NK-92 treated with Interleukin-12 subunit alpha and Interleukin-12 subunit beta, amount 100 ng/mL, for 24 hours (cell line): ENCODE measurements at regions not wholly inside any gene's neighbourhood (a gene's known extent, or its start where the extent isn't known, plus 50 kb on each side); places are given as distances from the start of the nearest gene placed in this dataset.
"Not testable (repeated sequence)": the region's sequence is repeated elsewhere in the genome, so short reads cannot be mapped to it uniquely, and the experiment has no call there.

Experiments used
- DNase-seq: peaks from one replicate; lab custom pipeline; 2025; lab: John Stamatoyannopoulos, UW

DNA sequence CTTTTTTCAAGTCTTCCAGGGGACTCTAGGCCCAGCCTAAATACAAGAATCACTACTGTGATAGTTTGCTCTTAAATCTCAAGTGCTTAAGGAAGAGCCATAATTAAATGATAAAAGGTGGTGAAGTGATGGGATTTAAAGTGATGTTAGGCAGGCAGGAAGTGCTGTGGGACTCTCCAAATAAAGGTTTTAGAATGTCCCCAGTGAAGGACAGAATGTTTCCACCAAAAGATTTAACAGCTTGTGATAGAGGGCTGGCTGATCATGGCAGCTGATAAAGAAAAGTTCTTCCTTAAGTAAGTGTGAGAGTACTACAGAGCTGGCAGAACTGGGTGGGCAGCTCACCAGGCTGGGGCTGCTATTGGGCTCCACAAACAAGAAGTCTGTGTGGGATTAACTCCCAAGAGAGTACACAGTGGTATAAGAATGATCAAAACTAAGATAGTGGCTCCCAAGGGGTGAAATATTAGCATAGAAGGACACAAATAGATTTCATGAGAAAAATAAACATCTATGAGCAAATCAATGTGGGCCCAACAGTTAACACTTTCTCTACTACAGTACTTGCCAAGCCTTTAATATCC lies 637.2 kb upstream of the CPEB2 start:
- no peak for DNase-seq

DNA sequence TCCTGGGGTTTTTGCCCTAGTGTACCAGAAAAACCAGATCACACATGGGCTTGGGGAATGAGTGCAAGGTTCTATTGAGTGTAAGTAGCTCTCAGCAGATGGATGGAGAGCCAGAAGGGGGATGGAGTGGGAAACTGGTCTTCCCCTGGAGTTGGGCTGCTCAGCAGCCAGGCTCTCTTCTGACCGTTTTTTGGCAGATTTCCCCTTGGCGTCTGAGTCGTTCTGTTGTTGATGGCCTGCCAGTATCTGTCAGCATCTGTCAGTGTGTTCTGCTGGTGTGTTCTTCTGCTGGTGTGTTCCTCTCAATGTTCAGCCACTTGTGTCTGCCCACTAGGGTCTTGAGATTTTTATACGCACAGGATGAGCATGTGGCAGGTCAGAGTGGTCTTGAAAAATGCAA lies 633.9 kb upstream of the CPEB2 start:
- DNase-seq, result no peak

DNA sequence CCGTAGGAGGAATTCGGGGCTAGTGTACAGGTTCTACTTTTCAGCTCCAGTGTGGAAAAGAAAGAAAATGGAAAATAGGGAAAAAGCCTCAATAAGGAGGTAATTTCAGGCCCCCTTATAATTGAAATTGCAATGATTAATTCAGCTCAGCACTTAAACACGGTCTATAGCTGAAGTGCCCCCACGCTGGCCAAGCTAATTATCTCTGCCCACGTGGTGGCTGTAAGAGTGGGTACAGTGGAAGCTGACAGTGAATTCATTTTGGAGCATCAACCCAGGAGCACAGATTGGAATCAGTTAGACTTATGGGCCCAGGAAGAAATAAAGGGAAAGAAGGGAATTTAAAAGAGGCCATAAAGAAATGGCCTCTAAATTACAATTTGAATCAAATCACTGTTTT lies 631.1 kb upstream of the CPEB2 start:
- no peak for DNase-seq

DNA sequence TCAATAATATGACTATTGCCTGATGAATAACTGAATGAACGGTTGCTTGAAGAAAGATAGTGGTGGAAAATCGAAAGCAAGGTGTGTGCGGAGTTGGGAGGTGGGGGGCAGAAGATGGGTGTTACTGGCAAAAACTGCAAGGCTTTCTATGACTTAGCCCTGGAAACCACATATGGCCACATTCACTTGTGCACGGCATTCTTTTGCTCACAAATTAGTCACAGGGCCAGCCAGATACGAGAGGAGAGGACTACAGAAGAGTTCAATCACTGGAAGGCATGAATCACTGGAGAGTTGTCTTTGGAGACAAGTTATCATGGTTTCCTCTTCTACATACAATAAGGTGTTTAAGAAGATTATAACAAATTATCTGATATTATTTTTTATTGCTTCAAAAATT lies 626.5 kb upstream of the CPEB2 start:
- DNase-seq, result no peak

DNA sequence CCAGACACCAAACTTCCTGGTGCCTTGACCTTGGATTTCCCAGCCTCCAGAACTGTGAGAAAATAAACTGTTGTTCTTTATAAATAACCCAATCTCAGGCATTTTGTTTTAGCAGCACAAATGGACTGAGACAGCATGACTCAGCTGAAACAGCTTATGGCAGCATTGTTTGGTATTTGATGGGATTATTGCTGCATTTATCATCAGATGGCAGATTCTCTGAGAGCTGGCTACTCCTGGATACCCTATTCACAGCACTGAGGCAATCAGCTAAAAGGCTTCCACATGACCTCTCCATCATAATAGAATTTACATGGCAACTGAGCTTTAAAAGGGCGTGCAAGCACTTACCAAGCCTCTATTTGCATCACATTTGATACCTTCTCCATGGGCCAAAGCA lies 623.1 kb upstream of the CPEB2 start:
- no peak for DNase-seq

DNA sequence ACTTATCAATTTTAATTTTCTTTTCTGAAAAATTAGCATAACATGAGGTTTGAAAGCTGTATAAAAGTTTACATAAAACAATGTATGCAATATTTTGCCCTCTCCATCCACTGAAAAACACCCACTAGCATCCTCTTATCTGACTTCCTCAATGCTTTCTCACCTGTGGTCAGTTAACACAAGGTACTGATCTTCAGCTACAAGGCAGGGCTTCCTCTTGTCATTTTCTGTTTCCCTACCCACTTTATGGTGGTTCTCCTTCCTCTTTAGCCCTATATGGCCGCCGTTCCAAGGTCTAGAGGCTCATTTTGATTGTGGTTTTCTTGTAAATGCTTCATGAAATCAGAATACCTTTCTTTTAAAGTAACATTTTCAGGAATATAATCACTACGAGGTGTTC lies 618.6 kb upstream of the CPEB2 start:
- DNase-seq, result no peak

DNA sequence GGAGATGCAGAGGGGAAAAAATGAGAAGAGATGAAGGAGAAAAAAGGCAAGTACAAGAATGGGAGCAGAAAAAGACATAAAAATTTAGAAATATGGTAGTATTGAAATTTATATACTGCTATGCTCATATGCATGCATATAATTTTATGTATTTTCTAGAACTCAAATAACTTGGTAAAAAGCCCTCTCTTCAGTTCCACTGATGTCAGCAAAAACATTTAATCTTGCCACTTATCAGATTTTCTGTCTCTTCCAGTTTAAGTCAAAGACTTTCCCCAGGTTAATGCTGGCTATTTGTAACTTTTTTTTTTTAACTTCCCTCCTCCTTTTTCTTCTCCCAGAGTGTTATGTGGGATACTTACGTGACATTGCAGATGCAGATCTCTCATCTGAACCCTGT lies 617.5 kb upstream of the CPEB2 start:
- DNase-seq, result no peak

DNA sequence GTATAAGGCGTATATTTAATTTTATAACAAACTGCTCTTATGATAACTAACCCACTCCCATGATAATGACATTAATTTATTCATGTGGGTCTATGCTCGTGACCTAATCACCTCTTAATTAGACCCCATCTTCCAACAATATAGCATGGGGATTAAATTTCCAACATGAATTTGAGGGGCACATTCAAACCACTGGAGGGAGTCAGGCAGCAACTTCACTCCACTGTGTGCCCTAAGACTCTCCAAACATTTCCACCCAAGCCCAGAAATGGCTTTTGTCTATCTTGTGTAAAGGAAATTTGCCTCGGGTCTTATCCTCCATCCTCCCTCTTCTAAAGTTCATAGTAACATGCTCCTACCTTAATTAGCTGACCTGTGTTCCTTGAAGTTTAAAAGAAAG lies 616.1 kb upstream of the CPEB2 start:
- no peak for DNase-seq

DNA sequence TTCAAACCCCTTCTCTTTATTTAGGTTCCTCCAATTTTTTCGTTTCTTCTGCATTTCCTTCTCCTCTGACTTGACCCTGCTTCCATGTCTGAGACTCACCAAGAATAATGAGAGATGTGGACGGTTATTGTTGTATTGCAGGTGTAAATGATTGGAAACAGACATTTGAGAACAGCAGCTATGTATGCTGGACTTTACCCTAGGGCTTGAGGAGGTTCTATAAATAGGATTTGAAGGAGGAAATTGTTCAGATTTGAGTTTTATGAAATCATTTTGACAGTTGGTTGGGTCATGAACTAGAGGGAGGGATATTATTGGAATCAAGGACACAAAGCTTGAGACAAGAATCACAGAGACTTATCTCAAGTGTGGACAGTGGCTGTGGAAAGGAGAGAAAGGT lies 614.6 kb upstream of the CPEB2 start:
- DNase-seq, result no peak

DNA sequence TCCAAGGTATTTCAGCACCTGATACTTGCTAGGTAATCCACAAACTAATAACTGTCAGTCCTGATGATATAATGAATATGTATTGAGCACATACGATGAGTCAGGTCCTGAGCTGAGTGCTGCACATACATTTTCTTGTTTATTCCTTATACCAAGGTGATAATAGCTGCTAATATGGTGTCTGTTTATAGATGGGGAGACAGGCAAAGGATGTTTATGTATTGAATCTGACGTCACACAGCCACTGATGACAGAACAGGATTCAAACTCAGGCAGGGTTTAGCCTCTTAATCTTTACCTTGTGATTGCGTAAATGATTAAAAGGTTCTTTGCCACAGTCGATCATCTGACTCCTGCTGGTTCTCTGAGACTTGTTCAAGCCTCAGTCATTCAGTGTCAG lies 609.9 kb upstream of the CPEB2 start:
- DNase-seq, result no peak

DNA sequence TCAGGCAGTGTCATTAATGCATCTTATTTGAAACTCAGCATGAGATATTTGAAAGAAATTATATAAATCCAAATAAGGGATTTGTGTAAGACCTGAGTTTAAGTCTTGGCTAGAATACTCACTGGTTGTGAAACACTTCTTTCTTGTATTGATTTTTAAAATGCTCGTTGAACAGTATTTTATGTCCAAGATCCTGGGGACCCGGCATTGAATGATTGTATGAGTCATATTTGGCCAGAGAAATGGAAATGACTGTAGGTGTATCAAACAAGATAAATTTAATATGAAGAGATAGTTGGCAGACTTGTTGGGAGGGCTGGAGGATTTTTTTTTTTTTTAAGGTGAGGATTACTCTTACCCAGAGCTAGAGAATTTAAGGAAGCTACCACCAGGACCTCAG lies 606.1 kb upstream of the CPEB2 start:
- no peak for DNase-seq

DNA sequence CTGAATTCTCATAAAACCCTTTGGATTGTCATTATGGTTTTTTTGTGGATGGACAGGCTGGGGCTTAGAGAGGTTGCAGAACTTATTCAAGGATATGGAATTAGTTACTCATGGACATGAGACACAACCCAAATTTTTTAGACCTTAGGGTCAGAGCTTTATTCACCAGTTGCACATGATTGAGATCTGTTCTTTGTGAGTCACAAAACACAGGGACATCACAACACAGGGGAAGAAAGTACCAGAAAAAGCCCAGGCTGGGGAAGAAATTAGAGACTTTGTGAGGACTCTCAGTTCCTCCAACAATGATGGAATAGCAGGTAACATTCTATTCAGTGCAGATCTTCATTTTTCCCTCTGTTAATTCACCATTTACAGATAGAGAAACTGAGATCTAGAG lies 602.4 kb upstream of the CPEB2 start:
- no peak for DNase-seq

DNA sequence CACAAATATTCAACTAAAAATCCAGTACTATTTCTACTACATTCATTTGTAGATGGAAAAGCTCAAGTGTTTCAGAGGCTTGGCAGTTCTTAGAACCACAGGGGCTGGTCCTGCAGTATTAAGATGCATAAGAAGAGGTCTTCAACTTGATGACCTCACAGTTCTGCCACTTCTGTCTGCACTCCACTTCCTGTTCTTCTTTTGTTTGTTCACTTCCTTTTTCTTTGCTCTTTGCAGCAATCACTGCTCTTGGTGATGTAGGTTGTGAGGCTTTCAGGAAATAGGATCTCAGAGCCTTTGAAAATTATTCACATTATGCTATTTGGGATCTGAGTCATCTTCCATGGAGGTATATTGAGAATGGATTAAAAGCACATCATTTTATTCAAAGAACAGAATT lies 602.0 kb upstream of the CPEB2 start:
- no peak for DNase-seq

DNA sequence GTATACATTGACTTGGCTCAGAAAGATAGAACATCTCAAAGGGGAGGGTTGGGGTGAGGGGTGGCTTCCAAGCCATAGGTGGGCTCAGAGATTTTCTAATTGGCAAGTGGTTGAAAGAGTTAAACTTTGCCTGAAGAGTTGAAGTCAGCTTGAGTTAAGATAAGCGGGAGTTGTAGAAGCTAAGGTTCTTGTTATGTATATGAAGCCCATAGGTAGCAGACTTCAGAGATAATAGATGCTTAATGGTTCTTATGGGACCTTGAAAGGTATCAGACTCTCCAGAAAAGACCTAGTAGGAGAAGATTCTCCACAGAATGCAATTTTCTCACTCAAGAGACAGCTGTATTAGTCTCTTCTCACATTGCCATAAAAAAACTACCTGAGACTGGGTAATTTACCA lies 599.1 kb upstream of the CPEB2 start:
- DNase-seq, result no peak

DNA sequence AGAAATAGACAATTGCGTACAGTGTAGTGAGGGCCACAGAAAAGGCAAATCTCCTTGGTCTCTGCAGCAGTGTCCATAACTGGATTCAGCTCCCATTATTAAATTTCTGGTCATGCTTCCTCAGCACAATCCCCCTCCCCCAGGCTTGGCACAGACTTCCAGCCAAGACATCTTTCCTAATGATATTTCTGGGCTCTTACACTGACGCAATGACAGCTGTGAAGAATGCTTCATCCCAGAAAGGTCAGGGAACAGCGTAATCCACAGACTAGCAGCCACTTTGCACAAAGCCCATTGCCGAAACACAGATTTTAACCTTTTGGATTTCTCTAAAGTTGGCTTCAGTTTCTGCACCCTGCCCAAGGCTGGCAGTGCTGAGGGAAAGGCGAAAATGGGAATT lies 597.6 kb upstream of the CPEB2 start:
- DNase-seq, result no peak

DNA sequence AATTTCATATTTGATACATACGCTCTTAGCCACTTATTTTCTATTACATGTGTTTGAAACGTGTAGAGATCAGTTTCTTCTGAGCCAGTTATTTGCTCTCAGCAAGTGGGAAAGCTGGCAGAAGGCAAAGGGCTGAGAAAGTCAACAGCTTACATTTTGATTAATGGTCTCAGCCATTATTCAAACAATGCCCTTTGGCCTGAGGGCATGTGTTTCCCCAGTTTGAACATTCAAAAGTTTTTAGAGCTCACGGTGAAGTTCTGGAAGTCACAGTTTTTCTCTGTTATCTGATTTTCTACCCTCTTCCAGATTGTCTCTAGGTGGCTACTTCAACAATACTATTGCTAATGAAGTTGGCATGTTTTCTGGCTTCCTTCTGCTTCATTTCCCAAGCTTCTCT lies 591.8 kb upstream of the CPEB2 start:
- no peak for DNase-seq

DNA sequence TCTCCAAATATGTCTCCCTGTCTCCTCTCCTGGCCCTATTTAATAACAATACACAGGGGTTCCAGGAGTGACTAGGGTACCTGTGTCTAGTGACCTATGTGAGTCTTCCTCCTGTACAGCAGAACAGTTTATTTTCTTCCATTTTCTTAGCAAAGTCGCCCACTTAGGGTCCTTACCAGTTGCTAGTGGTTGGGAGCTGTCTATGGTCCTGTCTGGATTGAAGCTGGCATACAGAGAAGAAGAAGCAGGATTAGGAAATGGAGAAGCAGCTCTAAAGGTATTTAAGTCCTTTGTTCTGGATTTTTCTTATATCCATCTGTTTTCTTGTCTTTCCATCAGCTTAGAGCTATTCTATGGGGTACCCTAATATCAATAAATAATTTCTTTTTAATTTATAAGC lies 587.1 kb upstream of the CPEB2 start:
- DNase-seq, result no peak

DNA sequence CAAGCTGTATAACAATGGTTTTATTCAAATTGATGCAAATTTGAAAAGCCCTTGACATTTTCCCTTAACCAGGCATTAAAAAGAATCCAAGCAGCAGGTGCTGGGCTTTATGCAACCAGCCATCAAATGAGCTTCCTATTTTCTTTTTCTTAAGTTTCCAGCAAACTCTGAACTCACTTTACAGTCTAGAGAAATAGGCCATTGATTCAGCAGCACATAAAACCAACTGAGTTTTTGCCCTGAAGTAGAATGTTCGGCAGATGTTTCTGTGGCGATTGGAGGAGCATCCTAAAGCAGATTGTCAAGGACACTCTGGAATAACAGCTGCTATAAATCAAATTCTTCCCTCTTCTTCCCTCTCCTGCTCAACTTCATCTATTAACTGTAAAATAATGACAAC lies 582.8 kb upstream of the CPEB2 start:
- no peak for DNase-seq

DNA sequence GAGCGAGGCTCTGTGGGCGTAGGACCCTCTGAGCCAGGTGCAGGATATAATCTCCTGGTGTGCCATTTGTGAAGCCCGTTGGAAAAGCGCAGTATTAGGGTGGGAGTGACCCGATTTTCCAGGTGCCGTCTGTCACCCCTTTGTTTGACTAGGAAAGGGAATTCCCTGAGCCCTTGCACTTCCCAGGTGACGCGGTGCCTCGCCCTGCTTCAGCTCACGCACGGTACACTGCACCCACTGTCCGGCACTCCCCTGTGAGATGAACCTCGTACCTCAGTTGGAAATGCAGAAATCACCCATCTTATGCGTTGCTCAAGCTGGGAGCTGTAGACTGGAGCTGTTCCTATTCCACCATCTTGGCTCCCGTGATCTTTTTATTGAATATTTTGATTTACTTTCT lies 576.0 kb upstream of the CPEB2 start:
- DNase-seq, result not testable (repeated sequence)

DNA sequence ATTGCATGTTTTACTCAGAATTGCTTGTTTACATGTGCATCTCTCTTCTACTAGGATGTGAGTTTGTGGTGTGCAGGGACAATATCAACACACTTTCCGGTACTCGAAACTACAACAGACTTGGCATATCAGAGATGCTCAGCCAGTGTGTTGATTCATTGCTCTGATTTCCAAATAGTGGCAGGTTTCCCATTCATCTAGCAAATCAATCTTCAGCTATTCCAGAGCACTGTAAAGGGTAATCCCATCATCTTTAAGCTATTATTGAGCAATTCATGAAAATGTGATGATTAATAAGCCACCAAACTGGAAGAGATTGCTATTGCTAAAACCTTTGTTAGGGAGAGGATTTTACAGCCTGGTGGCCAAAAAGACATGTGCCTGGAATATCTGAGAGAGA lies 574.2 kb upstream of the CPEB2 start:
- DNase-seq, result no peak

DNA sequence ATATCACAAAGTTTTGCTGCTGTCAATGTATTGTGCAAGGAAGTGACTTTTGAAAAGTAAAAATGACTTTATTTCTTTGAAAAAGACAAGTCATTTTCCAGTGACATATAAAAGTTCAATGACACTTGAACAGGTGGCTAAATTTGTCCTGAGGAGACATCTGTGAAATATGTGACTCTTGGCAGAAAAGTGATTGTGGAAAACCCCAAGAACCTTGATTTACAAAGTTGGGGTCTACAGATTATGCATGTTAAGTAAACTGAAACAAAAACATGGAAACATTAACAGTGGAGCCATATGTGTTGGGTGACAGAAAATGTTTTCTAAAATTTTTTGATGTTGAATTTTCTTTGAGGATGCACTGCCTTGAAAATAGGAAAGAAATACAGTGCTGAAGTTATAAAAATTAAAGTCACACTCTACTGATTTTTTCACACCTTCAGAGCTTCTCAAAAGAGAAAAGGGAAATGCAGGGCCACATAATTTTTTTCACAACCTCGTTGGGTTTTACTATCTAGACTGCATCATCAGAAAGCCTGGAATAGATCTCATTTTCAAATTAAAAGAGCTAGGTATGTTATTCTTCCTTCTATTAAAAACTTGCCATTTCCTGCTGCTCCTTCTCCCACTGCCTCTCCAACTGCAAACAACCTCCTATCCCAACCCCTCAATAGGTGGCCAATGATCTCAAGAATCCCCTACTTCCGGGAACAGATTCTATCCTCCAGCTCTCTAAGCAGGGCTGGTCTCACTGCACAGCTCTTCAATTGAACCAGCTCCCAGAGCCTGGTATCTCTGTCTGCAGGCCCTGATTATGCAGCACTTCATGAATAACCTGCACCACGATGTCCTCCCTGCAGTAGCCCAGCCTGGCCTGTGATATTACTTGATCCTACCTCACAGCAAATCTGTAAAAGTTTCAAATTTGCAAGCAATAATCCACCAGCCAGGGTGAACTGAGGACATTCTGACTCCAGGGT lies 570.8 kb upstream of the CPEB2 start:
- no peak for DNase-seq

DNA sequence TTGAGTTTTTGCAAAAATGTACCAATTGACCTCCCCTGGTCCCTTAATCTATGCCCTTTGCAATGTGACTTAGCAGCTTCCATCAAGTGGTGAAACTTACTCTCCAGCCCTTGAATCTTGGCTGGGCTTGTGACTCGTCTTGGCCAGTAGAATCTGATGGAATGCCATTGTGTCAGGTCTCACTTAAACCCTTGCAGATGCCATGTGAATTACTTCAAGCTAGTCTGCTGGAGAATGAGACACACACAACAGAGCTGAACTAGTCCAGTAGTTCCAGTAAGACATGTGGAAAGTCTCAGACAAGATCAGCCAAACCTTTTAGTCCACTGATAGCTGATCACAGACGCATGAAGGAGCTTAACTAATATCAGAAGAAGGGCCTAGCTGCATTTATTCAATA lies 567.8 kb upstream of the CPEB2 start:
- no peak for DNase-seq

DNA sequence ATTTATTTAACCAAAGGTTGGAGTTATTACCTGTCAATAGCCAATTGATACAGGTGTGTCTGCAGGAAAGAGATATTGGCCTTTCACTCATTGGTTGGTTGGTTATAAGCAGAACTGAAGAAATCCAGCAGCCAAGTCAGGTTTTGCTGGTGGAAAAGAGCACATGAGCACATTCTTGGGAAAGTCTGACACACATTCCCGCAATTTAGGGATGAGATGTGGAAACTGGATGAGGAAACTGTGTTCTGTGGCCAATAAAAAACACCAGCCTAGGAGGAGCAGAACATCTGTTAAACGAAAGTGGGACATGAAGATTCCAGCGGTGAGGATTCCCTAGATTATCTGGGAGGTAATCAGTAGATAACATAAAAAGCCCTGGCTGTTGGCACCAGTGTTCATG lies 567.4 kb upstream of the CPEB2 start:
- DNase-seq, result no peak

DNA sequence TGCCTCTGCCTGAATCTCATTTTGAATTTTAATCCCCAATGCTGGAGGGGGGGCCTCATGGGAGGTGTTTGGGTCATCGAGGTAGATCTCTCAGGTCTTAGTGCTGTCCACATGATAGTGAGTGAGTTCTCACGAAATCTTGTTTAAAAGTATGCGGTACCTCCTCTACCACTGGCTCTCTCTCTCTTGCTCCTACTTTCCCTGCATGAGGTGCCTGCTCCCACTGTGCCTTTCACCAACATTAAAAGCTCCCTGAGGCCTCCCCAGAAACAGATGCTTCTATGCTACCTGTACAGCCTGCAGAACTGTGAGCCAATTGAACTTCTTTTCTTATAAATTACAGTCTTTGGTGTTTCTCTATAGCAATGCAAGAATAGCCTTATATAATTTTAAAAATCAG lies 560.7 kb upstream of the CPEB2 start:
- DNase-seq, result no peak
